CD14-positive monocyte (primary cell): ENCODE measurements at regions not wholly inside any gene's neighbourhood (a gene's known extent, or its start where the extent isn't known, plus 50 kb on each side); places are given as distances from the start of the nearest gene placed in this dataset.

Experiments
- DNase-seq, 3 donors: peaks; one replicate each; pipeline ENCODE4 v3.0.0-alpha.2; 2011 to 2022
- H2AFZ ChIP-seq: 2 replicates; pipeline ENCODE4 v1.6.0; 2012; ENCODE audit warnings: mild to moderate bottlenecking, low read depth, low read length, inconsistent platforms; ENCODE audit not compliant: insufficient read depth, poor library complexity, severe bottlenecking
- H3K27ac ChIP-seq, 2 donors: 1 replicate in 1 of 2; 2 replicates in 1 of 2; pipeline ENCODE4 v1.5.1; 2012 to 2013; ENCODE audit warnings: low read length in 2 of 2, control low read depth in 1 of 2, inconsistent platforms in 1 of 2, low read depth in 1 of 2, mild to moderate bottlenecking in 1 of 2
- H3K27me3 ChIP-seq, 2 donors: one replicate each; pipeline versions ENCODE4 v1.6.0 to v1.6.1; 2011 to 2013; ENCODE audit warnings: low read length in 2 of 2; ENCODE audit not compliant: control insufficient read depth in 2 of 2, insufficient read depth in 2 of 2
- H3K36me3 ChIP-seq, 2 donors: replicated peaks in 1 of 2; 1 replicate in 1 of 2; 2 replicates in 1 of 2; pipeline versions ENCODE4 v1.5.1 to v1.6.1; 2012 to 2013; ENCODE audit warnings: low read length in 2 of 2, control low read depth in 1 of 2, inconsistent platforms in 1 of 2, mild to moderate bottlenecking in 1 of 2; ENCODE audit not compliant: insufficient read depth in 2 of 2, control insufficient read depth in 1 of 2
- H3K4me1 ChIP-seq, 2 donors: 1 replicate in 1 of 2; 2 replicates in 1 of 2; pipeline versions ENCODE4 v1.5.1 to v1.6.1; 2012 to 2013; ENCODE audit warnings: low read length in 2 of 2, control low read depth in 1 of 2, inconsistent platforms in 1 of 2, mild to moderate bottlenecking in 1 of 2, moderate library complexity in 1 of 2; ENCODE audit not compliant: insufficient read depth in 2 of 2, control insufficient read depth in 1 of 2
- H3K4me2 ChIP-seq: replicated peaks from 2 replicates; pipeline ENCODE3; 2012; ENCODE audit warnings: low read length, moderate library complexity, mild to moderate bottlenecking; ENCODE audit not compliant: poor library complexity, severe bottlenecking; ENCODE audit errors: extremely low read depth
- H3K4me3 ChIP-seq, 3 experiments: fragments of 200-600 bp in 1 of 3; sonication (generic) in 1 of 3; replicated peaks in 1 of 3; 1 replicate in 2 of 3; 2 replicates in 1 of 3; pipeline ENCODE4 v1.5.1; 2011 to 2013; ENCODE audit warnings: low read length in 3 of 3, mild to moderate bottlenecking in 3 of 3, control low read depth in 2 of 3, low read depth in 2 of 3, inconsistent platforms in 1 of 3, moderate library complexity in 1 of 3
- H3K79me2 ChIP-seq: 2 replicates; pipeline ENCODE4 v1.6.0; 2012; ENCODE audit warnings: mild to moderate bottlenecking, control low read depth, inconsistent platforms, low read length, moderate library complexity; ENCODE audit not compliant: insufficient read depth
- H3K9ac ChIP-seq: 2 replicates; pipeline ENCODE4 v1.6.0; 2017; ENCODE audit warnings: low read length, mild to moderate bottlenecking; ENCODE audit not compliant: insufficient read depth, poor library complexity, severe bottlenecking
- H3K9me3 ChIP-seq, 2 donors: replicated peaks in 1 of 2; 1 replicate in 1 of 2; 2 replicates in 1 of 2; pipeline versions ENCODE4 v1.5.1 to v1.6.1; 2012 to 2013; ENCODE audit warnings: low read length in 2 of 2, control low read depth in 1 of 2; ENCODE audit not compliant: control insufficient read depth in 1 of 2, insufficient read depth in 1 of 2
- H4K20me1 ChIP-seq: 2 replicates; pipeline ENCODE4 v1.6.0; 2012; ENCODE audit warnings: mild to moderate bottlenecking, low read length, control low read depth, moderate library complexity; ENCODE audit not compliant: insufficient read depth
- H3K27ac Mint-ChIP-seq, 7 donors: one replicate each; pipeline ENCODE4 v1.8.0; 2020; ENCODE audit warnings: mild to moderate bottlenecking in 7 of 7, mixed read lengths in 7 of 7, moderate library complexity in 6 of 7, inconsistent platforms in 2 of 7
- H3K27me3 Mint-ChIP-seq, 3 donors: one replicate each; pipeline ENCODE4 v1.8.0; 2021 to 2022; ENCODE audit warnings: low read depth in 3 of 3, mild to moderate bottlenecking in 3 of 3, mixed read lengths in 3 of 3, moderate library complexity in 3 of 3, inconsistent platforms in 1 of 3
- H3K36me3 Mint-ChIP-seq, 2 donors: one replicate each; pipeline ENCODE4 v1.8.0; 2020; ENCODE audit warnings: mixed read lengths in 2 of 2, inconsistent platforms in 1 of 2, mild to moderate bottlenecking in 1 of 2
- H3K4me1 Mint-ChIP-seq: one replicate; pipeline ENCODE4 v1.8.0; 2020; ENCODE audit warnings: mild to moderate bottlenecking, mixed read lengths
- H3K4me3 Mint-ChIP-seq, 2 donors: one replicate each; pipeline ENCODE4 v1.8.0; 2020; ENCODE audit warnings: mild to moderate bottlenecking in 2 of 2, mixed read lengths in 2 of 2, moderate library complexity in 1 of 2
- H3K9me3 Mint-ChIP-seq, 7 donors: one replicate each; pipeline ENCODE4 v1.8.0; 2020 to 2022; ENCODE audit warnings: mixed read lengths in 7 of 7, mild to moderate bottlenecking in 6 of 7, moderate library complexity in 6 of 7, inconsistent platforms in 2 of 7
- CTCF ChIP-seq: fragments of 200-600 bp; IDR thresholded peaks from one replicate; pipeline ENCODE4 v1.8.0; 2022; ENCODE audit warnings: antibody characterized with exemption, mild to moderate bottlenecking
- WGBS: methylation state at CpG from one replicate; pipeline ENCODE4 v1.1.5; 2013; ENCODE audit warnings: missing lambda C conversion rate; ENCODE audit not compliant: insufficient coverage; 5-methylcytosine and 5-hydroxymethylcytosine counted together
- intact Hi-C, 2 donors: fragments of 100-400 bp; cut with micrococcal nuclease; formaldehyde crosslinking; loops; one replicate each; pipeline versions ENCODE4 v1.15.0 to v1.15.1; 2023

GRCh38 chr3:178445139-178445538, 91.1 kb upstream of the KCNMB2 start:
- intact Hi-C loops: no loop called here

DNA sequence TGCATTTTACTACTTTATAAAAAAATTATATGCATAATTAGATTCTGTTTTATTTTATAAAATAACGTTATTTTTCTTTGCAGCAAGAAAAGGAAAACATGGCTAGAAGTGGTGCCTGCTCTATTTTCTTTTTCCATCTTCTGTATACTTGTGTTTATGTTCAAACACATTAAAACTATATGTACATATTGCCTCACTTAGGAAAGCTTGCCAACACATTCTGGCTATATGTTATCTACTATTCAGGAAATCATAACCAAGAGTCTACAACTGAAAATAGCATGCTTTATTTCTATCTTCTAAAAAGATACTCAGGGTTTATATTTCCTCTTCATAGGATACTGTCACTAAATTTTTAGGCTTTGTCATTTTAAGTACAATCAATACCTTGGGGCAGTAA, 90.2 kb upstream of the KCNMB2 start:
- no peaks in the 10 kb centered on the region for H3K9me3 ChIP-seq
- H3K4me3 Mint-ChIP-seq: no peak overlapping the region
- H3K36me3 Mint-ChIP-seq: no peaks in the 10 kb centered on the region
- no peaks in the 10 kb centered on the region for H3K27me3 ChIP-seq
- H3K79me2 ChIP-seq: no peaks in the 10 kb centered on the region
- H3K36me3 ChIP-seq: no peaks in the 10 kb centered on the region
- peaks cover 0 to 4% (median 0%) of the 10 kb centered on the region in 7 donors for H3K9me3 Mint-ChIP-seq
- H3K4me3 ChIP-seq: no peak overlapping the region
- no peak overlapping the region for H2AFZ ChIP-seq
- H3K4me1 Mint-ChIP-seq: no peaks in the 10 kb centered on the region
- no peak overlapping the region for H3K9ac ChIP-seq
- no peak overlapping the region for H3K27ac ChIP-seq
- no peaks in the 10 kb centered on the region for H3K27me3 Mint-ChIP-seq
- no peak overlapping the region for H3K27ac Mint-ChIP-seq
- DNase-seq: no peak
- intact Hi-C loops: no loop called here
- no peaks in the 10 kb centered on the region for H3K4me1 ChIP-seq
- H4K20me1 ChIP-seq: no peaks in the 10 kb centered on the region
- TF ChIP-seq CTCF: no peak
- no peak overlapping the region for H3K4me2 ChIP-seq
- WGBS: no CpG with 5 or more reads among the region's 1 CpG

More at GRCh38 chr3:178445139-178445538, 91.1 kb upstream of the KCNMB2 start:
- H3K27ac ChIP-seq: no peak overlapping the region
- peaks cover 0 to 4% (median 0%) of the 10 kb centered on the region in 7 donors for H3K9me3 Mint-ChIP-seq
- no peak for TF ChIP-seq CTCF
- no peaks in the 10 kb centered on the region for H3K4me1 ChIP-seq
- H3K4me2 ChIP-seq: no peak overlapping the region
- no peaks in the 10 kb centered on the region for H4K20me1 ChIP-seq
- no peaks in the 10 kb centered on the region for H3K79me2 ChIP-seq
- no peak overlapping the region for H3K9ac ChIP-seq
- no peaks in the 10 kb centered on the region for H3K9me3 ChIP-seq
- no peak overlapping the region for H3K4me3 ChIP-seq
- no peaks in the 10 kb centered on the region for H3K36me3 Mint-ChIP-seq
- no peaks in the 10 kb centered on the region for H3K27me3 ChIP-seq
- DNase-seq: no peak
- no peak overlapping the region for H3K27ac Mint-ChIP-seq
- H3K36me3 ChIP-seq: no peaks in the 10 kb centered on the region
- H3K4me1 Mint-ChIP-seq: no peaks in the 10 kb centered on the region
- H3K4me3 Mint-ChIP-seq: no peak overlapping the region
- WGBS: 88% methylated on average over 1 of the region's 4 CpGs
- peaks cover 0 to 2% (median 2%) of the 10 kb centered on the region in 3 donors for H3K27me3 Mint-ChIP-seq
- no peak overlapping the region for H2AFZ ChIP-seq
